HepG2 (cell line): ENCODE measurements at regions not wholly inside any gene's neighbourhood (a gene's known extent, or its start where the extent isn't known, plus 50 kb on each side); places are given as distances from the start of the nearest gene placed in this dataset.

Experiments used
- ATAC-seq: fragments of 200-7000 bp; cut with Tn5 transposase; 3 replicates; pipeline ENCODE4 v1.9.1; 2020; ENCODE audit warnings: mild to moderate bottlenecking, moderate library complexity
- BruUV-seq: library from RNA; stranded (reverse); fragments of 400-500 nt; replicated peaks from 2 replicates; lab custom pipeline; 2021; lab: Mats Ljungman, UMichigan
- CTCF ChIA-PET: fragments of 300-600 bp; formaldehyde crosslinking; extraction: SDS; loops from one replicate; lab custom pipeline; 2021; ENCODE audit warnings: low total read pairs, inconsistent platforms, low intra/inter-chr PET ratio; lab: Yijun Ruan, JAX
- POLR2A ChIA-PET: fragments of 350-600 bp; sonication (Branson Sonifier 250); formaldehyde crosslinking; loops from one replicate; lab custom pipeline; 2020; ENCODE audit warnings: antibody characterized with exemption, inconsistent platforms; lab: Yijun Ruan, JAX
- DNase-seq: peaks from one replicate; pipeline ENCODE4 v3.0.0-alpha.2; 2015; ENCODE audit warnings: low spot score
- FAIRE-seq: peaks from 3 replicates; lab custom pipeline; 2011; peaks lifted over from hg19 to GRCh38; lab: Jason Lieb, UNC
- H2AFZ ChIP-seq: one replicate; pipeline ENCODE4 v1.6.1; 2011; ENCODE audit warnings: low read length, inconsistent platforms
- H3K27ac ChIP-seq: fragments of 300-600 bp; 3 replicates; pipeline ENCODE4 v1.8.0; 2011; ENCODE audit warnings: mixed run types, mild to moderate bottlenecking, mixed read lengths, low read length, inconsistent platforms; ENCODE audit not compliant: insufficient read depth; ENCODE audit errors: extremely low read length
- H3K27me3 ChIP-seq, 2 experiments: fragments of 200-600 bp in 1 of 2; 2 replicates in 1 of 2; 3 replicates in 1 of 2; pipeline versions ENCODE4 v1.6.0 to v1.8.0; 2011; ENCODE audit warnings: low read length in 2 of 2, mild to moderate bottlenecking in 2 of 2, moderate library complexity in 2 of 2, inconsistent platforms in 1 of 2; ENCODE audit not compliant: insufficient read depth in 2 of 2, control insufficient read depth in 1 of 2
- H3K36me3 ChIP-seq, 2 experiments: fragments of 200-600 bp in 1 of 2; replicated peaks in 1 of 2; 2 replicates in 1 of 2; 3 replicates in 1 of 2; pipeline versions ENCODE4 v1.5.1 to v1.8.0; 2011; ENCODE audit warnings: low read length in 2 of 2, inconsistent platforms in 1 of 2; ENCODE audit not compliant: insufficient read depth in 2 of 2, control insufficient read depth in 1 of 2
- H3K4me1 ChIP-seq: 2 replicates; pipeline ENCODE4 v1.5.1; 2012; ENCODE audit warnings: low read length, inconsistent platforms; ENCODE audit not compliant: insufficient read depth
- H3K4me2 ChIP-seq: 2 replicates; pipeline ENCODE4 v1.6.0; 2011; ENCODE audit warnings: low read depth, low read length, inconsistent platforms
- H3K4me3 ChIP-seq, 3 experiments: fragments of 200-600 bp in 1 of 3; sonication (generic), shearing (Covaris generic) in 1 of 3; replicated peaks in 1 of 3; 2 replicates each; pipeline ENCODE4 v1.5.1; 2011 to 2016; ENCODE audit warnings: low read length in 3 of 3, inconsistent platforms in 2 of 3, low read depth in 2 of 3, mild to moderate bottlenecking in 2 of 3, control low read depth in 1 of 3, mixed read lengths in 1 of 3; ENCODE audit not compliant: insufficient read depth in 1 of 3
- H3K79me2 ChIP-seq: one replicate; pipeline ENCODE4 v1.6.1; 2011; ENCODE audit warnings: low read length, inconsistent platforms; ENCODE audit not compliant: insufficient read depth
- H3K9ac ChIP-seq: 2 replicates; pipeline ENCODE4 v1.6.0; 2011; ENCODE audit warnings: mild to moderate bottlenecking, low read depth, low read length, inconsistent platforms; ENCODE audit not compliant: insufficient read depth
- H3K9me3 ChIP-seq: 2 replicates; pipeline ENCODE4 v1.5.1; 2012; ENCODE audit warnings: mild to moderate bottlenecking, low read length
- H4K20me1 ChIP-seq: 2 replicates; pipeline ENCODE4 v1.6.0; 2011; ENCODE audit warnings: inconsistent platforms, mild to moderate bottlenecking, low read length, moderate library complexity; ENCODE audit not compliant: insufficient read depth
- CHD2 ChIP-seq: IDR thresholded peaks from 2 replicates; pipeline ENCODE4 v1.6.1; 2011; ENCODE audit warnings: low read depth, low read length, improper control_type of control experiment
- GATA4 ChIP-seq: sonication (generic); IDR thresholded peaks from 2 replicates; pipeline ENCODE4 v1.6.1; 2016; ENCODE audit warnings: antibody characterized with exemption, low read depth, borderline replicate concordance
- HNRNPUL1 ChIP-seq: fragments of 200-400 bp; formaldehyde crosslinking; IDR thresholded peaks from 2 replicates; pipeline ENCODE4 v1.6.1; 2017; ENCODE audit warnings: low read depth, mild to moderate bottlenecking, low read length, moderate library complexity
- KAT7 ChIP-seq: IDR thresholded peaks from 2 replicates; pipeline ENCODE4 v1.6.1; 2018; ENCODE audit warnings: borderline replicate concordance, missing compliant biosample characterization
- KDM5A ChIP-seq: fragments of 200-600 bp; sonication (generic); IDR thresholded peaks from 2 replicates; pipeline ENCODE4 v1.7.0; 2018; ENCODE audit warnings: antibody characterized with exemption, mild to moderate bottlenecking, low read length, borderline replicate concordance
- MIER2 ChIP-seq: IDR thresholded peaks from 2 replicates; pipeline ENCODE4 v1.6.1; 2016; ENCODE audit warnings: missing biosample characterization, missing genetic modification reagents
- RFXANK ChIP-seq: IDR thresholded peaks from 2 replicates; pipeline ENCODE4 v1.6.1; 2016
- RNF219 ChIP-seq: sonication (generic); formaldehyde crosslinking; IDR thresholded peaks from 2 replicates; pipeline ENCODE4 v1.5.0; 2020; ENCODE audit warnings: mild to moderate bottlenecking, missing genetic modification reagents
- SALL2 ChIP-seq: sonication (generic); formaldehyde crosslinking; IDR thresholded peaks from 2 replicates; pipeline ENCODE4 v1.8.1; 2023; ENCODE audit warnings: mild to moderate bottlenecking, missing genetic modification reagents, inconsistent platforms
- SP2 ChIP-seq: sonication (generic); formaldehyde crosslinking; IDR thresholded peaks from 2 replicates; pipeline ENCODE4 v1.5.1; 2020; ENCODE audit warnings: mild to moderate bottlenecking, missing genetic modification reagents
- ZFYVE20 ChIP-seq: sonication (generic); formaldehyde crosslinking; IDR thresholded peaks from 2 replicates; pipeline ENCODE4 v1.8.0; 2023; ENCODE audit warnings: low read depth, mild to moderate bottlenecking, moderate library complexity, missing genetic modification reagents, borderline replicate concordance
- ZNF180 ChIP-seq: sonication (generic); formaldehyde crosslinking; IDR thresholded peaks from 2 replicates; pipeline ENCODE4 v1.4.0; 2020; ENCODE audit warnings: low read depth, missing genetic modification reagents, borderline replicate concordance
- ZNF225 ChIP-seq: sonication (generic); formaldehyde crosslinking; IDR thresholded peaks from 2 replicates; pipeline ENCODE4 v1.4.0; 2020; ENCODE audit warnings: mild to moderate bottlenecking, missing genetic modification reagents
- ZNF382 ChIP-seq: sonication (generic); formaldehyde crosslinking; IDR thresholded peaks from 2 replicates; pipeline ENCODE4 v1.5.0; 2020; ENCODE audit warnings: missing genetic modification reagents, mild to moderate bottlenecking, borderline replicate concordance
- ZNF576 ChIP-seq: sonication (generic); formaldehyde crosslinking; IDR thresholded peaks from 2 replicates; pipeline ENCODE4 v1.4.0; 2020; ENCODE audit warnings: mild to moderate bottlenecking, missing genetic modification reagents
- ZNF644 ChIP-seq: IDR thresholded peaks from 2 replicates; pipeline ENCODE4 v1.6.1; 2016; ENCODE audit warnings: low read depth
- ZNF879 ChIP-seq: sonication (generic); formaldehyde crosslinking; IDR thresholded peaks from 2 replicates; pipeline ENCODE4 v1.8.1; 2023; ENCODE audit warnings: missing genetic modification reagents
- ZNF891 ChIP-seq: sonication (generic); formaldehyde crosslinking; IDR thresholded peaks from 2 replicates; pipeline ENCODE4 v1.5.0; 2020; ENCODE audit warnings: mild to moderate bottlenecking, missing genetic modification reagents
- ZSCAN22 ChIP-seq: sonication (generic); formaldehyde crosslinking; IDR thresholded peaks from 2 replicates; pipeline ENCODE4 v1.4.0; 2020; ENCODE audit warnings: mild to moderate bottlenecking, missing genetic modification reagents
- WGBS: methylation state at CpG from one replicate; pipeline ENCODE4 v1.1.6; 2017; ENCODE audit warnings: low lambda C conversion rate; 5-methylcytosine and 5-hydroxymethylcytosine counted together
- in situ Hi-C: cut with HindIII; loops from 2 replicates; pipeline ENCODE4 v1.10.0; 2017; ENCODE audit warnings: low pct_unique_long_range_greater_than_20kb; ENCODE audit not compliant: extremely low pct_ligation_motif_present
- intact Hi-C: fragments of 100-400 bp; cut with micrococcal nuclease; formaldehyde crosslinking; loops from one replicate; pipeline ENCODE4 v1.10.0; 2022; ENCODE audit not compliant: unreplicated experiment

- Histone ChIP-seq H3K79me2 (no peaks in the 10 kb centered on the region), H2AFZ (no peak overlapping the region), H3K27me3 (no peaks in the 10 kb centered on the region), H3K4me2 (no peak overlapping the region), H4K20me1 (no peaks in the 10 kb centered on the region), H3K36me3 (no peaks in the 10 kb centered on the region), H3K4me3 (no peak overlapping the region), H3K9ac (no peak overlapping the region), H3K27ac (no peak overlapping the region), H3K9me3 (peaks cover 30% of the 10 kb centered on the region), H3K4me1 (no peaks in the 10 kb centered on the region)
- no TSS peak for BruUV-seq
- ATAC-seq (no peak), FAIRE-seq (no peak), DNase-seq (no peak)
- 0% methylated on average over 1 of the region's 1 CpG for WGBS
- POLR2A ChIA-PET: no interaction called here
- in situ Hi-C loops: no loop called here
- intact Hi-C loops: no loop called here
- TF ChIP-seq KDM5A: no peak
- TF ChIP-seq ZNF382 (CRISPR knock-in tag): no peak
- TF ChIP-seq RFXANK (CRISPR knock-in tag): no peak
- no peak for TF ChIP-seq ZFYVE20 (CRISPR knock-in tag)
- TF ChIP-seq ZNF891 (CRISPR knock-in tag): no peak
- no peak for TF ChIP-seq GATA4
- CTCF ChIA-PET: no interaction called here
Measured at GRCh38 chr4:34187056-34187455, 2057.3 kb downstream of the ARAP2 start.

- ChIA-PET CTCF (no interaction called here), POLR2A (no interaction called here)
- Histone ChIP-seq H3K4me3 (no peak overlapping the region), H2AFZ (no peak overlapping the region), H3K9ac (no peak overlapping the region), H3K4me1 (no peaks in the 10 kb centered on the region), H3K9me3 (peaks cover 22% of the 10 kb centered on the region), H3K36me3 (no peaks in the 10 kb centered on the region), H3K27me3 (no peaks in the 10 kb centered on the region), H3K27ac (no peak overlapping the region), H3K79me2 (no peaks in the 10 kb centered on the region), H4K20me1 (no peaks in the 10 kb centered on the region), H3K4me2 (no peak overlapping the region)
- FAIRE-seq (no peak), DNase-seq (no peak), ATAC-seq (no peak)
- BruUV-seq: no TSS peak
- intact Hi-C loops (no loop called here), in situ Hi-C loops (no loop called here)
- TF ChIP-seq SP2 (CRISPR knock-in tag) (no peak), ZNF879 (CRISPR knock-in tag) (no peak), KAT7 (no peak), ZNF180 (no peak), RNF219 (no peak), CHD2 (no peak), ZNF644 (CRISPR knock-in tag) (no peak), ZSCAN22 (no peak), ZNF576 (CRISPR knock-in tag) (no peak), SALL2 (CRISPR knock-in tag) (no peak), ZNF225 (CRISPR knock-in tag) (no peak), ZFYVE20 (CRISPR knock-in tag) (no peak), MIER2 (CRISPR knock-in tag) (no peak), HNRNPUL1 (no peak)
Measured at GRCh38 chr4:34191443-34191842, 2052.9 kb downstream of the ARAP2 start.
